Cardiac muscle cell (in vitro differentiated cells and primary cell): ENCODE measurements at regions not wholly inside any gene's neighbourhood (a gene's known extent, or its start where the extent isn't known, plus 50 kb on each side); places are given as distances from the start of the nearest gene placed in this dataset.

Experiments used
- DNase-seq, 2 donors: peaks; one replicate each; pipeline versions ENCODE4 v3.0.0 to v3.0.0-alpha.2; 2010 to 2017; ENCODE audit warnings: low read depth in 1 of 2, low spot score in 1 of 2
- H3K27ac ChIP-seq: fragments of 200-600 bp; sonication (generic); 2 replicates; pipeline ENCODE4 v1.5.1; 2016
- H3K27me3 ChIP-seq: fragments of 200-600 bp; sonication (generic); 2 replicates; pipeline ENCODE4 v1.6.0; 2016; ENCODE audit warnings: control low read depth
- H3K36me3 ChIP-seq: fragments of 200-600 bp; sonication (generic); 2 replicates; pipeline ENCODE4 v1.5.1; 2016; ENCODE audit warnings: control low read depth
- H3K4me1 ChIP-seq: fragments of 200-600 bp; sonication (generic); 2 replicates; pipeline ENCODE4 v1.8.1; 2017; ENCODE audit warnings: low read depth, mild to moderate bottlenecking, mixed run types
- H3K4me3 ChIP-seq: fragments of 200-600 bp; sonication (generic); 2 replicates; pipeline ENCODE4 v1.5.1; 2016; ENCODE audit warnings: mild to moderate bottlenecking
- H3K9me3 ChIP-seq: fragments of 200-600 bp; sonication (generic); 2 replicates; pipeline ENCODE4 v1.5.1; 2017; ENCODE audit warnings: low read depth, mild to moderate bottlenecking, control low read depth
- TF ChIP-seq, protein P1 (sequence below): IDR thresholded peaks from 2 replicates; pipeline ENCODE4 v1.5.1; 2012; ENCODE audit warnings: low read depth, mild to moderate bottlenecking, low read length

GRCh38 chr11:97894978-97895377, 1125.8 kb upstream of the CNTN5 start:
- no peak for DNase-seq
- Histone ChIP-seq H3K4me3 (no peak overlapping the region), H3K27ac (no peak overlapping the region), H3K36me3 (no peaks in the 10 kb centered on the region), H3K4me1 (peaks cover 7% of the 10 kb centered on the region), H3K27me3 (no peaks in the 10 kb centered on the region), H3K9me3 (no peaks in the 10 kb centered on the region)
- TF ChIP-seq, protein P1, sequence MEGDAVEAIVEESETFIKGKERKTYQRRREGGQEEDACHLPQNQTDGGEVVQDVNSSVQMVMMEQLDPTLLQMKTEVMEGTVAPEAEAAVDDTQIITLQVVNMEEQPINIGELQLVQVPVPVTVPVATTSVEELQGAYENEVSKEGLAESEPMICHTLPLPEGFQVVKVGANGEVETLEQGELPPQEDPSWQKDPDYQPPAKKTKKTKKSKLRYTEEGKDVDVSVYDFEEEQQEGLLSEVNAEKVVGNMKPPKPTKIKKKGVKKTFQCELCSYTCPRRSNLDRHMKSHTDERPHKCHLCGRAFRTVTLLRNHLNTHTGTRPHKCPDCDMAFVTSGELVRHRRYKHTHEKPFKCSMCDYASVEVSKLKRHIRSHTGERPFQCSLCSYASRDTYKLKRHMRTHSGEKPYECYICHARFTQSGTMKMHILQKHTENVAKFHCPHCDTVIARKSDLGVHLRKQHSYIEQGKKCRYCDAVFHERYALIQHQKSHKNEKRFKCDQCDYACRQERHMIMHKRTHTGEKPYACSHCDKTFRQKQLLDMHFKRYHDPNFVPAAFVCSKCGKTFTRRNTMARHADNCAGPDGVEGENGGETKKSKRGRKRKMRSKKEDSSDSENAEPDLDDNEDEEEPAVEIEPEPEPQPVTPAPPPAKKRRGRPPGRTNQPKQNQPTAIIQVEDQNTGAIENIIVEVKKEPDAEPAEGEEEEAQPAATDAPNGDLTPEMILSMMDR, result no peak

GRCh38 chr11:97895572-97895971, 1125.2 kb upstream of the CNTN5 start:
- H3K4me3 ChIP-seq, result no peak overlapping the region
- H3K27me3 ChIP-seq, result no peaks in the 10 kb centered on the region
- peaks cover 7% of the 10 kb centered on the region for H3K4me1 ChIP-seq
- DNase-seq, result no peak
- H3K9me3 ChIP-seq, result no peaks in the 10 kb centered on the region
- H3K27ac ChIP-seq, result no peak overlapping the region
- H3K36me3 ChIP-seq, result no peaks in the 10 kb centered on the region
- TF ChIP-seq, protein P1, result no peak

GRCh38 chr11:97902828-97903227, 1117.9 kb upstream of the CNTN5 start:
- Histone ChIP-seq H3K9me3 (no peaks in the 10 kb centered on the region), H3K36me3 (no peaks in the 10 kb centered on the region), H3K27me3 (no peaks in the 10 kb centered on the region), H3K4me3 (no peak overlapping the region), H3K27ac (no peak overlapping the region), H3K4me1 (no peaks in the 10 kb centered on the region)
- no peak for DNase-seq
- TF ChIP-seq, protein P1, result no peak

GRCh38 chr11:97905101-97905500, 1115.6 kb upstream of the CNTN5 start:
- TF ChIP-seq, protein P1, result no peak
- DNase-seq, result peak in 1 of 2 donors; percentile 50

GRCh38 chr11:97905671-97906070, 1115.1 kb upstream of the CNTN5 start:
- Histone ChIP-seq H3K27ac (no peak overlapping the region), H3K4me1 (no peaks in the 10 kb centered on the region), H3K36me3 (no peaks in the 10 kb centered on the region), H3K27me3 (no peaks in the 10 kb centered on the region), H3K9me3 (no peaks in the 10 kb centered on the region), H3K4me3 (no peak overlapping the region)
- no peak for DNase-seq
- TF ChIP-seq, protein P1, result no peak

More at GRCh38 chr11:97905101-97905500, 1115.6 kb upstream of the CNTN5 start:
- Histone ChIP-seq H3K9me3 (no peaks in the 10 kb centered on the region), H3K4me1 (no peaks in the 10 kb centered on the region), H3K36me3 (no peaks in the 10 kb centered on the region), H3K4me3 (no peak overlapping the region), H3K27ac (no peak overlapping the region), H3K27me3 (no peaks in the 10 kb centered on the region)

- DNase-seq, result no peak
- TF ChIP-seq, protein P1, result no peak
These were observed 1112.4 kb upstream of the CNTN5 start for GRCh38 chr11:97908354-97908753.

More at GRCh38 chr11:97908354-97908753, 1112.4 kb upstream of the CNTN5 start:
- Histone ChIP-seq H3K27ac (no peak overlapping the region), H3K27me3 (no peaks in the 10 kb centered on the region), H3K4me1 (no peaks in the 10 kb centered on the region), H3K9me3 (no peaks in the 10 kb centered on the region), H3K36me3 (no peaks in the 10 kb centered on the region), H3K4me3 (no peak overlapping the region)
